K562 (cell line): ENCODE measurements at regions not wholly inside any gene's neighbourhood (a gene's known extent, or its start where the extent isn't known, plus 50 kb on each side); places are given as distances from the start of the nearest gene placed in this dataset.

Experiments
- CEBPG ChIP-seq, 3 experiments: fragments of 200-800 bp in 1 of 3; sonication (Bioruptor generic) in 1 of 3; sonication (generic) in 1 of 3; formaldehyde crosslinking in 1 of 3; IDR thresholded peaks in 2 of 3; conservative IDR thresholded peaks in 1 of 3; 2 replicates each; pipeline versions ENCODE4 v1.6.1 to v1.8.0; 2016 to 2022; ENCODE audit warnings: missing compliant biosample characterization in 2 of 3, missing genetic modification characterization in 2 of 3, mild to moderate bottlenecking in 1 of 3, missing genetic modification reagents in 1 of 3
- MBD2 ChIP-seq: sonication (generic); IDR thresholded peaks from 2 replicates; pipeline ENCODE4 v1.6.1; 2016; ENCODE audit warnings: low read depth, borderline replicate concordance
- PCBP1 ChIP-seq: fragments of 200-400 bp; formaldehyde crosslinking; IDR thresholded peaks from 2 replicates; pipeline ENCODE4 v1.6.1; 2018; ENCODE audit warnings: mild to moderate bottlenecking, low read depth, low read length; ENCODE audit not compliant: poor library complexity, severe bottlenecking
- RAD51 ChIP-seq: fragments of 450-650 bp; IDR thresholded peaks from 2 replicates; pipeline ENCODE4 v1.7.1; 2016; ENCODE audit warnings: low read depth, mild to moderate bottlenecking, borderline replicate concordance
- TOE1 ChIP-seq, 2 experiments: fragments of 450-650 bp in 1 of 2; sonication (generic) in 1 of 2; formaldehyde crosslinking in 1 of 2; IDR thresholded peaks; 2 replicates each; pipeline versions ENCODE4 v1.7.1 to v1.8.0; 2016 to 2022; ENCODE audit warnings: borderline replicate concordance in 2 of 2, mild to moderate bottlenecking in 2 of 2, antibody characterized with exemption in 1 of 2, inconsistent platforms in 1 of 2, low read depth in 1 of 2, missing genetic modification reagents in 1 of 2, moderate library complexity in 1 of 2
- TF ChIP-seq, protein P1 (sequence below), 3 experiments: IDR thresholded peaks in 2 of 3; conservative IDR thresholded peaks in 1 of 3; 2 replicates each; pipeline ENCODE4 v1.5.1; 2011 to 2012; ENCODE audit warnings: low read length in 3 of 3, mild to moderate bottlenecking in 3 of 3, control low read depth in 2 of 3, improper control_type of control experiment in 1 of 3, inconsistent platforms in 1 of 3, low read depth in 1 of 3, mixed read lengths in 1 of 3, moderate library complexity in 1 of 3; ENCODE audit not compliant: insufficient read depth in 2 of 3
- TF ChIP-seq, protein P2 (sequence below): fragments of 250-450 bp; sonication (Bioruptor Pico); IDR thresholded peaks from 2 replicates; pipeline ENCODE4 v1.8.0; 2021; ENCODE audit warnings: moderate library complexity, mild to moderate bottlenecking, inconsistent platforms

DNA sequence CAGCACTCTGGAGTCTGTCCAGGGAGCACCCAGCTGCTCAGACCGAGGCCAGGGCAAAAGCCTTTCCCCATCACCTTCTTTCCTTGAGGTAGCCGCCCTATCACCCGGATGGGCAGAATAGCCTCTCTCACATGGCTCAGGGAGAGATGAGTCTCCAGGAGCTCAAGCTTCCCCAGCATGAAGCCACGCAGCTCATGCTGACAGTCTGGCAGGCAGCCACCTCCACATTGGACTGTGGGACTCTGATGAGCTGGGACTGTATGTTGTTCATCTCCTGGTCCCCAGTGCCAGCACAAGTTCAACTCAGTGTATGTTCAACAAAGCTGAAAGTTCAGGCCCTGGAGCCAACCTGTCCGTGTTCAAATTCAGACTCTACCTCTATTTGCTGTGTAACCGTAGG is 75.2 kb upstream of the ZC3H12A start:
- TF ChIP-seq CEBPG (CRISPR knock-in tag; IDR thresholded peaks at IDR 0.05) = no peak
- TF ChIP-seq CEBPG (tag; conservative IDR thresholded peaks at IDR 0.05 in 1 of 2, IDR thresholded peaks at IDR 0.05 in 1 of 2) = no peak
- no peak for TF ChIP-seq RAD51
- TF ChIP-seq TOE1 (IDR thresholded peaks at IDR 0.05; ENCODE audit: borderline replicate concordance) = no peak
- TF ChIP-seq TOE1 (CRISPR knock-in tag; IDR thresholded peaks at IDR 0.05; ENCODE audit: borderline replicate concordance, low read depth) = no peak
- TF ChIP-seq, protein P1, sequence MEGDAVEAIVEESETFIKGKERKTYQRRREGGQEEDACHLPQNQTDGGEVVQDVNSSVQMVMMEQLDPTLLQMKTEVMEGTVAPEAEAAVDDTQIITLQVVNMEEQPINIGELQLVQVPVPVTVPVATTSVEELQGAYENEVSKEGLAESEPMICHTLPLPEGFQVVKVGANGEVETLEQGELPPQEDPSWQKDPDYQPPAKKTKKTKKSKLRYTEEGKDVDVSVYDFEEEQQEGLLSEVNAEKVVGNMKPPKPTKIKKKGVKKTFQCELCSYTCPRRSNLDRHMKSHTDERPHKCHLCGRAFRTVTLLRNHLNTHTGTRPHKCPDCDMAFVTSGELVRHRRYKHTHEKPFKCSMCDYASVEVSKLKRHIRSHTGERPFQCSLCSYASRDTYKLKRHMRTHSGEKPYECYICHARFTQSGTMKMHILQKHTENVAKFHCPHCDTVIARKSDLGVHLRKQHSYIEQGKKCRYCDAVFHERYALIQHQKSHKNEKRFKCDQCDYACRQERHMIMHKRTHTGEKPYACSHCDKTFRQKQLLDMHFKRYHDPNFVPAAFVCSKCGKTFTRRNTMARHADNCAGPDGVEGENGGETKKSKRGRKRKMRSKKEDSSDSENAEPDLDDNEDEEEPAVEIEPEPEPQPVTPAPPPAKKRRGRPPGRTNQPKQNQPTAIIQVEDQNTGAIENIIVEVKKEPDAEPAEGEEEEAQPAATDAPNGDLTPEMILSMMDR (IDR thresholded peaks at IDR 0.05 in 2 of 3, conservative IDR thresholded peaks at IDR 0.05 in 1 of 3; ENCODE audit: insufficient read depth in 2 of 3, low read depth in 1 of 3, low read length in 3 of 3) = no peak
- TF ChIP-seq MBD2 = no peak
- TF ChIP-seq, protein P2, sequence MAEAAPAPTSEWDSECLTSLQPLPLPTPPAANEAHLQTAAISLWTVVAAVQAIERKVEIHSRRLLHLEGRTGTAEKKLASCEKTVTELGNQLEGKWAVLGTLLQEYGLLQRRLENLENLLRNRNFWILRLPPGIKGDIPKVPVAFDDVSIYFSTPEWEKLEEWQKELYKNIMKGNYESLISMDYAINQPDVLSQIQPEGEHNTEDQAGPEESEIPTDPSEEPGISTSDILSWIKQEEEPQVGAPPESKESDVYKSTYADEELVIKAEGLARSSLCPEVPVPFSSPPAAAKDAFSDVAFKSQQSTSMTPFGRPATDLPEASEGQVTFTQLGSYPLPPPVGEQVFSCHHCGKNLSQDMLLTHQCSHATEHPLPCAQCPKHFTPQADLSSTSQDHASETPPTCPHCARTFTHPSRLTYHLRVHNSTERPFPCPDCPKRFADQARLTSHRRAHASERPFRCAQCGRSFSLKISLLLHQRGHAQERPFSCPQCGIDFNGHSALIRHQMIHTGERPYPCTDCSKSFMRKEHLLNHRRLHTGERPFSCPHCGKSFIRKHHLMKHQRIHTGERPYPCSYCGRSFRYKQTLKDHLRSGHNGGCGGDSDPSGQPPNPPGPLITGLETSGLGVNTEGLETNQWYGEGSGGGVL (CRISPR knock-in tag) = no peak
- no peak for TF ChIP-seq PCBP1
